GM20000 (cell line): ENCODE measurements at regions not wholly inside any gene's neighbourhood (a gene's known extent, or its start where the extent isn't known, plus 50 kb on each side); places are given as distances from the start of the nearest gene placed in this dataset.

ENCODE experiments used
- DNase-seq: peaks from one replicate; pipeline ENCODE4 v3.0.0; 2012; ENCODE audit warnings: low spot score
- CTCF ChIP-seq: IDR thresholded peaks from 2 replicates; pipeline ENCODE4 v1.5.1; 2012; ENCODE audit warnings: mild to moderate bottlenecking, control low read depth; ENCODE audit errors: extremely low read depth, missing control alignments

GRCh38 chr1:17923666-17924065 is 168.5 kb downstream of the ACTL8 start:
- DNase-seq: no peak
- no peak for TF ChIP-seq CTCF

- no peak for DNase-seq
- TF ChIP-seq CTCF: no peak
These were observed 169.4 kb downstream of the ACTL8 start for GRCh38 chr1:17924578-17924977.

- no peak for DNase-seq
- no peak for TF ChIP-seq CTCF
These were observed 170.4 kb downstream of the ACTL8 start for GRCh38 chr1:17925290-17926237.

GRCh38 chr1:17926906-17927305 is 171.8 kb downstream of the ACTL8 start:
- DNase-seq: no peak
- no peak for TF ChIP-seq CTCF

- no peak for TF ChIP-seq CTCF
- no peak for DNase-seq
These were observed 172.8 kb downstream of the ACTL8 start for GRCh38 chr1:17927952-17928351.

GRCh38 chr1:17929224-17929623 is 174.1 kb downstream of the ACTL8 start:
- DNase-seq: no peak
- no peak for TF ChIP-seq CTCF

- no peak for TF ChIP-seq CTCF
- no peak for DNase-seq
These were observed 175.5 kb downstream of the ACTL8 start for GRCh38 chr1:17930635-17931034.
